SJCRH30 (cell line): ENCODE measurements at regions not wholly inside any gene's neighbourhood (a gene's known extent, or its start where the extent isn't known, plus 50 kb on each side); places are given as distances from the start of the nearest gene placed in this dataset.
"Not testable (repeated sequence)": the region's sequence is repeated elsewhere in the genome, so short reads cannot be mapped to it uniquely, and the experiment has no call there.

Source experiments
- DNase-seq, 2 experiments: peaks; one replicate each; pipeline ENCODE4 v3.0.0-alpha.2; 2015 to 2020
- H3K27ac ChIP-seq: fragments of 250-450 bp; sonication (Bioruptor Pico); 2 replicates; pipeline ENCODE4 v1.5.1; 2020; ENCODE audit warnings: mild to moderate bottlenecking, moderate library complexity
- H3K27me3 ChIP-seq: fragments of 250-450 bp; sonication (Bioruptor Pico); 2 replicates; pipeline ENCODE4 v1.5.1; 2020; ENCODE audit warnings: mild to moderate bottlenecking, moderate library complexity
- H3K36me3 ChIP-seq: fragments of 250-450 bp; sonication (Bioruptor Pico); 2 replicates; pipeline ENCODE4 v1.5.1; 2020; ENCODE audit warnings: mild to moderate bottlenecking, moderate library complexity
- H3K4me1 ChIP-seq: fragments of 250-450 bp; sonication (Bioruptor Pico); 2 replicates; pipeline ENCODE4 v1.5.1; 2020; ENCODE audit warnings: mild to moderate bottlenecking, moderate library complexity
- H3K4me3 ChIP-seq: fragments of 250-450 bp; sonication (Bioruptor Pico); 2 replicates; pipeline ENCODE4 v1.5.1; 2020; ENCODE audit warnings: mild to moderate bottlenecking, moderate library complexity
- H3K9me3 ChIP-seq: fragments of 250-450 bp; sonication (Bioruptor Pico); replicated peaks from 2 replicates; pipeline ENCODE4 v1.5.1; 2020; ENCODE audit warnings: mild to moderate bottlenecking, moderate library complexity

DNA sequence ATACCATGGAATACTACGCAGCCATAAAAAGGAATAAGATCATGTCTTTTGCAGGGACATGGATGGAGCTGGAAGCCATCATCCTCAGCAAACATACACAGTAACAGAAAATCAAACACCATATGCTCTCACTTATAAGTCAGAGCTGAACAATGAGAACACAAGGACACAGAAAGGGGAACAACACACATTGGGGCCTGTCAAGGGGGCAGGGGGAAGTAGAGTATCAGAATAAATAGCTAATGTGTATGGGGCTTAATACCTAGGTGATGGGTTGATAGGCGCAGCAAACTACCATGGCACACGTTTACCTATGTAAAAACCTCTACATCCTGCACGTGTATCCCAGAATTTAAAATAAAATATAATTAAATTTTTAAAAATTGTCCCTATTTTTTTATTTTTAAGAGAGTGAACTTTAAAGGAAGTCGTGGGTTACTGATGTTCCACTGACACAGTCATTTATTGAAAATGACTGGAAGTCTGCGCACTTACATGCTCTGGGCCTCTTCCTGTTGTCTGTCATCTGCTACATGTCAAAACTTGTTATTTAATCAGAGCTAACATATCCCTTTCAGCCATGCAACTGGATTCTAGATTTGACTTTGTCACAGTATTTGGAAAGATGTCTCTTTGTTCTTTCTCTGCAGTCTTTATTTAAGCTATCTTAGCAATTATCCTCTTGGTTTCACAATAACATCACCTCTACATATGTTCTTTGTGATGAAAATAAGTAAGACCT, 73.7 kb upstream of the ABCB5 start:
- Histone ChIP-seq H3K27ac (no peak overlapping the region), H3K4me1 (no peaks in the 10 kb centered on the region), H3K4me3 (no peak overlapping the region), H3K36me3 (no peaks in the 10 kb centered on the region), H3K27me3 (no peaks in the 10 kb centered on the region), H3K9me3 (peaks cover 5% of the 10 kb centered on the region)
- DNase-seq, result no peak

DNA sequence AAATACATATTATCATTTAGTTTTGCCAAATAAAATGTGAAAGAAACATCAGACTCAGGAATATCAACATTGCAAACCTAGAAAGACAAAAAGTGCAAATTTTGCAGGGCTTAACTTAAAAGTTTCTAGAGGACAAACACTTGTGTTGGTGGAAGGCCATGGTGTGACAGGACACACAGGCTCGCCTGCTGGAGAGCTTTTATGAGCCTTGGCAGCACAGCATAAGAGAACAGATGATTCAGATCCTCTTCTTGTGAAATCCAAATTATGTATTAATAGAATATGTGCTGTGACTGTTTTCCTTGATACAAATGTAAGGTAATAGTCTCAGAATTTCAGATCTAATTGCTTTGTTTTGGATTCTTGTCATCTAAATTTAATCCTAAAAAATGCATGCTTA, 72.9 kb upstream of the ABCB5 start:
- H3K36me3 ChIP-seq, result no peaks in the 10 kb centered on the region
- H3K27ac ChIP-seq, result no peak overlapping the region
- DNase-seq, result no peak
- no peaks in the 10 kb centered on the region for H3K27me3 ChIP-seq
- H3K9me3 ChIP-seq, result peaks cover 5% of the 10 kb centered on the region
- no peaks in the 10 kb centered on the region for H3K4me1 ChIP-seq
- no peak overlapping the region for H3K4me3 ChIP-seq

DNA sequence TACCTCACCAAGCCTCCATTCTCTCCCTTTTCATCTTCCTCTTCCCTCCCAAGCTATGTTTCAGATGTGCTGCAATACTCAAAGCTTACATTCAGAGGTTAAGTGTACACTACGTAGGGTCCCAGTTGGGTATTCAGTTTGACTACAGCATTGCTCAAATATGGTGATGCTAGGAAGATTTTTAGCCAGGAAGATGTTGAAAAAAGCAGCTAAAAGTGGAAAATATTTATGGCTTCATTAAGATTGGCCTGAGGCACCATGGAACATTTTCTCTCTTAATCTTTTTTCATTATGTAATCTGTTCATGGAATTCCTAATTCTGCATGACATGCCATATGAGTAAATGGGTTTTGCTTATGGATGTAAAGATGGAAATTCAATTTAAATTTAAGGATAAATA, 72.0 kb upstream of the ABCB5 start:
- no peak for DNase-seq
- H3K27ac ChIP-seq, result no peak overlapping the region
- H3K4me1 ChIP-seq, result no peaks in the 10 kb centered on the region
- H3K9me3 ChIP-seq, result peaks cover 3% of the 10 kb centered on the region
- H3K4me3 ChIP-seq, result no peak overlapping the region
- H3K27me3 ChIP-seq, result no peaks in the 10 kb centered on the region
- H3K36me3 ChIP-seq, result no peaks in the 10 kb centered on the region

DNA sequence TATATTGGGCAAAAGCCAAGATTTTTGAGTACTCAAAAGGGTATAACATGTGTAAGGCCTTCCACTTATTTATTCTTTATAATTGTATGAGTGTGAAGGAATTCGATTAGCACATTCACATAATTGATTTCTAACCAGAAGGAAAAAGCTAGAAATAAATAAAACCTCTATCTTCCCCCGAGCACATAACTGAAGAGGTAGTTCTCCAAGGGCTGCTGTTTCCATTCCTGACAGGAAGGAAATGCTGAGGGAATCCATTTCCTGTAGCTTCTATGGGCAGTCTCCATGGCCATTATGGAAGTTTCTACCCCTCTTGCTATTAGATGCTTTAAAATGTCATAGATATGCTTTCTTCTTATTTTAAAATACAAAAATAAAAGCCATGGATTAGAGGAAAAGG, 70.5 kb upstream of the ABCB5 start:
- Histone ChIP-seq H3K9me3 (peaks cover 3% of the 10 kb centered on the region), H3K4me3 (no peak overlapping the region), H3K36me3 (no peaks in the 10 kb centered on the region), H3K4me1 (no peaks in the 10 kb centered on the region), H3K27me3 (no peaks in the 10 kb centered on the region), H3K27ac (no peak overlapping the region)
- no peak for DNase-seq

DNA sequence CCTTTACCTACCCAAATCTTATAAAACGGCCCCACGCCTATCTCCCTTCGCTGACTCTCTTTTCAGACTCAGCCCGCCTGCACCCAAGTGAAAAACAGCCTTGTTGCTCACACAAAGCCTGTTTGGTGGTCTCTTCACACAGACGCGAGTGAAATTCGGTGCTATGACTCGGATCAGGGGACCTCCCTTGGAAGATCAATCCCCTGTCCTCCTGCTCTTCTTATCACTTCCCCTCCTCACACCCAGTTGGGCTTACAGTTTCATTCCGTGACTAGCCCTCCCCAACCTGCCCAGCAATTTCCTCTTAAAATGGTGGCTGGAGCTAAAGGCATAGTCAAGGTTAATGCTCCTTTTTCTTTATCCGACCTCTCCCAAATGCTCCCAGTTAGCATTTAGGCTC, 68.5 kb upstream of the ABCB5 start:
- H3K27me3 ChIP-seq, H3K9me3 ChIP-seq, H3K27ac ChIP-seq, H3K4me3 ChIP-seq, H3K4me1 ChIP-seq, H3K36me3 ChIP-seq, DNase-seq: not testable (repeated sequence)

DNA sequence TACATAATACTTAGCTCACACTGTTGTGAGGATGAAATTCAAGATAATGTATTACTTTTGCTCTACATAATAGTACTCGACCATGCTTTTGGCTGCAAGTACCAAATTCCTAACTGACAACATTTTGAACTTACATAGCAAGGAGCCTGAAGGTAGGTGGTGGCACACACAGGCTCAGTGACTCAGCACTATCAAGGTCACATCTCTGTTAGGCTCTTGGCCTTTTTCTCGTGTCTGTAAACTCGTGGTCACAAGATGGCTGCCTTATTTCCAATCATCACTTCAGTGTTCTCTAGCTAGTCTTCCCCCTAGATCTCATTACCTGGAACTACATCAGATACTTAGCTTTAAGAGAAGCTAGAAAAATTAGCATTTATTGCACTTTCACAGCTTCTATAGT, 61.4 kb upstream of the ABCB5 start:
- no peaks in the 10 kb centered on the region; the same call in 1 of the 2 replicates for H3K4me1 ChIP-seq
- no peaks in the 10 kb centered on the region for H3K36me3 ChIP-seq
- H3K4me3 ChIP-seq, result no peak overlapping the region
- H3K27ac ChIP-seq, result no peak overlapping the region
- DNase-seq, result no peak
- H3K9me3 ChIP-seq, result peaks cover 4% of the 10 kb centered on the region
- H3K27me3 ChIP-seq, result no peaks in the 10 kb centered on the region

DNA sequence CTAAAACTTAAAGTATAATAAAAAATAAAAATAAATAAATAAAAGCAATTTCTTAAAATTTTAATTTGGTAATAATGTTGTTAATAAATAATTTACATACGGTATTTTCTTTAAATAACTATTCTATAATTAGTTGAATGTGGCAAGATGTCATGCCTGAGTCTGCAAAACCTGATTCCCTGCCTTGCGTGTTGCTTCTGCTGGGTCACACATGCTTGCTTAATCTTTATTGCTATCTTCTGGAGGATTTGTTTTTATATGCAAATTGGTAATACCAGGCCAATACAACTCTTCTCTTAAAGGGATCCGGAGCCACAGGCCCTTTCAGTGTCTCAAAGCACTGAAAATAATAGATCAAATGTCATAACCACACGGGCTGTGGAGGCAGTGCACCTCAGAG, 59.4 kb upstream of the ABCB5 start:
- no peak for DNase-seq
- peaks cover 4% of the 10 kb centered on the region for H3K9me3 ChIP-seq
- H3K36me3 ChIP-seq, result no peaks in the 10 kb centered on the region
- no peaks in the 10 kb centered on the region for H3K27me3 ChIP-seq
- no peak overlapping the region for H3K27ac ChIP-seq
- no peaks in the 10 kb centered on the region; the same call in 1 of the 2 replicates for H3K4me1 ChIP-seq
- H3K4me3 ChIP-seq, result no peak overlapping the region

DNA sequence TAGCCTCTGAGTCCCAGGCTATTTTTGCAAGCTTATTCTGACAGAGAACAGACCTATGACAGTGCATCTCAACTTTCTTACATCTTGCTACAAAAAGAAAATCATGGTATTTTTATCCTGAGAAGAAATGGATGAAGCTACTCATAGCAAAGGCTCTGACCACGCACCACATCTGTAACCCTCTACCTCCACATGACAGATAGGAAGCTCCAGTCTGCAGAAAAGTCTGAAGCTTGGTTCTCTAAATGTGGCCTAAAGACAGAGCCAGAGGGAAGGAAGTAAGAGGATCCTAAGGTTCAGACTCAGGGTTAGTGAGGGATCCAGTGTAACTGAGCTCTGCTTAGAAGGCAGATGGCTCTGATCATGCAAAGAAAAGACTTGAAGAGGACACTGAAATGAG, 58.4 kb upstream of the ABCB5 start:
- Histone ChIP-seq H3K9me3 (peaks cover 4% of the 10 kb centered on the region), H3K36me3 (no peaks in the 10 kb centered on the region), H3K4me1 (peaks cover 4% of the 10 kb centered on the region; the same call in 1 of the 2 replicates), H3K27me3 (no peaks in the 10 kb centered on the region), H3K27ac (no peak overlapping the region), H3K4me3 (no peak overlapping the region)
- no peak for DNase-seq

DNA sequence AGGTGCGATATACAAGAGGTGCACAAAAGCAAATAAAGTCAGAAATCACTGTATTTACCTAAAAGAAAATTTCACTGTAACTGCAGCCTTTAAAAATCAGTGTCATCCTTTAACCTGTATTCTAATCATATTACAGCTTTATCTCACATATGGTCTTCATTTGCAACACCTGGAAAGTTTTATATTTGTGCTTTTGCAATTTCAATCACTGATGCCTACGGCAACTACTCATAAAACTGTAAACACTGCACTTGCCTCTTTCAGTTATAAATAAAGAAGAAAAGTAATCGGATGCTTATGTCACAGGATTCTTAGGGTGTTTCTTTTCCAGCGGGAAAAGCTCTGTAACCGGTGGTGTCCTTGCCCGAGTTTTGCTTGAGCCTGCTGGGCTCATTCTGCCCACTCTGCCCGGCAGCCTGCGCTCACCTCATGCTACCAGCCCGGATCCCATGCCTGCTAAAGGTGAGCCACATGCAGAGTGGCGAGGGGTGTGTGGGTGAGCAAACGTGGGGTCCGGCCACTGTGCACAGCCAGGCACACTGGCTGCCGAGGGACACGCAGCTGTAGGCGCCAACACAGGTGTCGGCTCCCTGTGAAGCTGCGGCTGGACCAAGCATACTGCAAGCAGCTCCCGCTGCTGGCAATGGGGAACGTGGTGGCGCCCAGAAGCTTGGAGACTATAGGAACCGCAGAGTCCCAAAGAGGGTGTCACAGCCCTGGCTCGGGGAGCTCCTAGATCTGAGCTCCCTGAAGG, 56.3 kb upstream of the ABCB5 start:
- Histone ChIP-seq H3K27ac (no peak overlapping the region), H3K9me3 (peaks cover 4% of the 10 kb centered on the region), H3K27me3 (no peaks in the 10 kb centered on the region), H3K4me1 (0 out of 2 replicates have a peak, but pooled peaks cover 4% of the 10 kb centered on the region), H3K36me3 (no peaks in the 10 kb centered on the region), H3K4me3 (no peak overlapping the region)
- no peak for DNase-seq

DNA sequence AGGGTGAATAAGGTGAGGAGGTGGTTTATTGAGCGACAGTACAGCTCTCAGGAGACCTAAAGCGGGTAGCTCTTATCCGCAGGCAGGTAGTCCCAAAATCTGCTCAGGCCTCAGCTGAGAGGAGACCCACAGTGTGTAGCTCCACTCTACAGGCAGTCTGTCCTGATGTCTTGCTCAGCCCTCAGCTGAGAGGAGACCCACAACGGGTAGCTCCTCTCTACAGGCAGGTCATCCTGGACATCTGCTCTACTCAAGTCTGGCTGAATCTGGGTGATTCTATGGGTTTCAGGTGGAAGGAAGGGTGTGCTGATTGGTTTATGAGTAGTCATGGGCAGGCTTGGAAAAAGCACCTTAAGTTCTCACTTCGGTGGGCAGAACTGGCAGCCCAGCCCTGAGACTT, 55.6 kb upstream of the ABCB5 start:
- Histone ChIP-seq H3K27ac (no peak overlapping the region), H3K9me3 (peaks cover 4% of the 10 kb centered on the region), H3K4me3 (no peak overlapping the region), H3K36me3 (no peaks in the 10 kb centered on the region), H3K27me3 (no peaks in the 10 kb centered on the region), H3K4me1 (0 out of 2 replicates have a peak, but pooled peaks cover 4% of the 10 kb centered on the region)
- no peak for DNase-seq

DNA sequence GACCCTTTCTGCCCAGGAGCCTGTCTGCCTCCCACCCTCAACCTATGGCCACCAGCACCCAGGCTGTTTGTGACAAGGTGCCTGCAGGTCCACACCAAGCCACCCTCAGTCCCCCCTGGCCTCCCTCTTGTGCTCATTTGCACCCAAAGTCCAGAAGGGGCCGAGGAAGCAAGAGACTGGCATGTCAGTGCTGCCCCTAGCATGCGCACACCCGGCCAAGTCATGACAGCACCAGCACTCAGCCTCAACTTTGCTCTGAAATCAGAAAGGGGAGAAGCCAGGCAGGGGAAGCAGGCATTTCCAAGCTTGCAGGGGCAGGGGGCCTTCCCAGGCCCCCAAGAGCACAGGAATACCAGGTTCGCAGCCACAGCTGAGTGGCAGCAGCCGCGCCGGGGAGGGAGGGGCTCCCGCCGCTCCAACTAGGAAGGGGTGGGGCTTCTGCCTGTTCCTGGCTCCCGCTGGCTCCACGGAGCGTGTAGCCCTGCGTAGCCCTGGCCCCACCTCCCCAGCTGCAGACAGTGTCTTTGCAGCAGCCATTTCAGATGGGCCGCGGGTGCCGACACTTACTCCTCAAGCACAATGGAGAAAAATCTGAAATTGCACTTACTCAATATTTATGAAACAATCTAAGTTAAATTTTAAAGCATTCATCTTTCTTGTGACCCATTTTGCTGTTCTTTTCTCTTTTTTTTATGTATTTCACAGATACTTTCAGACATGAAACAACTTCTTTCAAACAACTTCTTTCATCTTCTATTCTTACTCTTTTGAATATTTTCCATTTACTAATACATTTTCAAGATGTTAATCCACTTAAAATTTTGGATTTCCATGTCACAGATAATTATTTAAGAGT, 54.9 kb upstream of the ABCB5 start:
- no peak for DNase-seq
- H3K27me3 ChIP-seq, result no peaks in the 10 kb centered on the region
- no peaks in the 10 kb centered on the region for H3K36me3 ChIP-seq
- peaks cover under 1% of the 10 kb centered on the region for H3K9me3 ChIP-seq
- no peak overlapping the region for H3K4me3 ChIP-seq
- 0 out of 2 replicates have a peak, but pooled peaks cover 4% of the 10 kb centered on the region for H3K4me1 ChIP-seq
- no peak overlapping the region for H3K27ac ChIP-seq

DNA sequence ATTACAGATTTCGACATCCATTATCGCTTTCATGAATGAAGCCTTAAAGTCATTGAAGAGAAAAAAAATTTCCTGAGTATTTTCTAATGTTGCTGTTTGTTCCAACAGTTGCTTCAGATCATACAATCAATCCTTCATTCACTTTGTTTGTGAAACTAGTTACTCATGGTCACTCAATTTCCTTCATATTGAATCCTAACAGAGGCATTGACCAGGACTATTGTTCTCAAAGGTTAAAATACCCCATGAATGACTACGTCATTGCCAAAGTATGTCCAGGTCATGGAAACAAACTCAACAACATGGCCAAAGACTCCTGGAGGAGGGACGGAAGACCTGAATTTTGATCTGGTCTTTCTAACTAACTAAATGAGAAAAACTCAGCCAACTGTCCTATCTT, 54.0 kb upstream of the ABCB5 start:
- H3K36me3 ChIP-seq, result no peaks in the 10 kb centered on the region
- H3K27ac ChIP-seq, result no peak overlapping the region
- no peak for DNase-seq
- no peaks in the 10 kb centered on the region for H3K9me3 ChIP-seq
- H3K4me3 ChIP-seq, result no peak overlapping the region
- H3K4me1 ChIP-seq, result 0 out of 2 replicates have a peak, but pooled peaks cover 4% of the 10 kb centered on the region
- H3K27me3 ChIP-seq, result no peaks in the 10 kb centered on the region

DNA sequence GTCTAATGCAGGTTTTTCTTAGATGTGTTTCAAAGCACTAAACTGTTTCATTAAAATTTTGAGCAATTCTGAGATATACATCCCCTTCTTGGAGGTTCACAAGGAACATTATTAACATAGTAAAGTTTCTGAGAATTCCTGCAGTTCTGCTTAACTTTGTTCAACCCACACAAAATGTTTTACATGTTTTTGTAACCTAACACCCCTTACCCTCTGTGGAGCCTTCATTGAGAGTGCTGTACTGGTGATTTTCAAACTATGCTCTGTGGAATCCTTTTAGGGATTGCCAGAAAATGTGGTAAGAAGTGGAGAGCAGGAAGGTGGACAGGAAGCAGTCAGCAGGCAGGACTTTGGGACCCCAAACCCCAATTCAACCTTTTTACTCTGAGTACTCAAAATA, 53.6 kb upstream of the ABCB5 start:
- Histone ChIP-seq H3K4me1 (0 out of 2 replicates have a peak, but pooled peaks cover 4% of the 10 kb centered on the region), H3K27ac (no peak overlapping the region), H3K36me3 (no peaks in the 10 kb centered on the region), H3K4me3 (no peak overlapping the region), H3K9me3 (no peaks in the 10 kb centered on the region; the same call in 1 of the 2 replicates), H3K27me3 (no peaks in the 10 kb centered on the region)
- peak in 1 of 2 experiments; percentile 38 for DNase-seq

DNA sequence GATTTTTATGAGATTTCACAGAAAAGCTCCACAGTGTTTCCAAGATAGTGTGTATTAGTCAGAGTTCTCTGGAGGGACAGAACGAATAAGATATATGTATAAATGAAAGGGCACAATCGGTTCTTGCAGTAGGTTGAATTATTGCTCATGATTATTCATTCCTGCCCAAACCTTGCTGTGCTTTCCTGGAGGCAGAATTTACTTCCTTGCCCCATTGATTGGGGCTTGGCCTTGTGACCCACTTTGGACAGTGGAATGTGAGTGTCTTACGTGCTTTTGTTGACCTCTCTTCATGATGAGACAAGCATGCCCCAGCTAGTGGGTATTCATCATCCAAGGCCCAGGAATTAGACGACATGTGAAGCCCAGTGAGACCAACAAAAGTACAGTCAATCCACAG, 53.0 kb upstream of the ABCB5 start:
- H3K36me3 ChIP-seq, result no peaks in the 10 kb centered on the region
- H3K4me3 ChIP-seq, result no peak overlapping the region
- 0 out of 2 replicates have a peak, but pooled peaks cover 4% of the 10 kb centered on the region for H3K4me1 ChIP-seq
- H3K27me3 ChIP-seq, result no peaks in the 10 kb centered on the region
- H3K27ac ChIP-seq, result no peak overlapping the region
- DNase-seq, result no peak
- H3K9me3 ChIP-seq, result no peaks in the 10 kb centered on the region; the same call in 1 of the 2 replicates
